Neuronal stem cell (in vitro differentiated cells): ENCODE measurements at regions not wholly inside any gene's neighbourhood (a gene's known extent, or its start where the extent isn't known, plus 50 kb on each side); places are given as distances from the start of the nearest gene placed in this dataset.

ENCODE experiments used
- DNase-seq: peaks from one replicate; pipeline ENCODE4 v3.0.0-alpha.2; 2013; ENCODE audit warnings: low spot score
- H2AFZ ChIP-seq: one replicate; pipeline ENCODE4 v1.6.1; 2013; ENCODE audit warnings: mild to moderate bottlenecking, low read length, inconsistent platforms
- H2AK5ac ChIP-seq: 2 replicates; pipeline ENCODE4 v1.6.1; 2013; ENCODE audit warnings: low read depth, mild to moderate bottlenecking, inconsistent platforms, low read length, moderate library complexity, mixed read lengths
- H2BK120ac ChIP-seq: 2 replicates; pipeline ENCODE4 v1.6.1; 2013; ENCODE audit warnings: low read depth, mild to moderate bottlenecking, inconsistent platforms, low read length, moderate library complexity, mixed read lengths
- H2BK12ac ChIP-seq: one replicate; pipeline ENCODE4 v1.6.1; 2013; ENCODE audit warnings: low read length, inconsistent platforms
- H2BK15ac ChIP-seq: 2 replicates; pipeline ENCODE4 v1.6.1; 2013; ENCODE audit warnings: mild to moderate bottlenecking, low read length, inconsistent platforms, mixed read lengths
- H2BK5ac ChIP-seq: one replicate; pipeline ENCODE4 v1.6.1; 2013; ENCODE audit warnings: inconsistent platforms, mild to moderate bottlenecking, low read length, moderate library complexity
- H3K14ac ChIP-seq: one replicate; pipeline ENCODE4 v1.6.1; 2013; ENCODE audit warnings: low read length, inconsistent platforms
- H3K18ac ChIP-seq: 2 replicates; pipeline ENCODE4 v1.6.1; 2013; ENCODE audit warnings: low read length, inconsistent platforms
- H3K23ac ChIP-seq: 2 replicates; pipeline ENCODE4 v1.6.1; 2013; ENCODE audit warnings: low read depth, mild to moderate bottlenecking, mixed read lengths, low read length, inconsistent platforms; ENCODE audit not compliant: poor library complexity
- H3K27ac ChIP-seq: replicated peaks from 3 replicates; pipeline ENCODE4 v1.5.1; 2013; ENCODE audit warnings: low read length, inconsistent platforms
- H3K27me3 ChIP-seq, 3 experiments: 2 replicates each; pipeline ENCODE4 v1.6.1; 2013; ENCODE audit warnings: low read length in 3 of 3, mild to moderate bottlenecking in 2 of 3, inconsistent platforms in 1 of 3, low read depth in 1 of 3, mixed read lengths in 1 of 3, moderate library complexity in 1 of 3; ENCODE audit not compliant: control insufficient read depth in 3 of 3, insufficient read depth in 3 of 3
- H3K36me3 ChIP-seq, 2 donors: replicated peaks in 1 of 2; 2 replicates each; pipeline ENCODE4 v1.6.1; 2013; ENCODE audit warnings: low read length in 2 of 2; ENCODE audit not compliant: control insufficient read depth in 2 of 2, insufficient read depth in 2 of 2
- H3K4ac ChIP-seq: 2 replicates; pipeline ENCODE4 v1.6.1; 2013; ENCODE audit warnings: inconsistent platforms, mild to moderate bottlenecking, low read length, moderate library complexity
- H3K4me1 ChIP-seq, 2 donors: 1 replicate in 1 of 2; 2 replicates in 1 of 2; pipeline ENCODE4 v1.6.1; 2013; ENCODE audit warnings: low read length in 2 of 2, low read depth in 1 of 2; ENCODE audit not compliant: control insufficient read depth in 2 of 2, insufficient read depth in 1 of 2
- H3K4me2 ChIP-seq: one replicate; pipeline ENCODE4 v1.6.1; 2013; ENCODE audit warnings: mild to moderate bottlenecking, low read length, inconsistent platforms; ENCODE audit not compliant: insufficient read depth, poor library complexity, severe bottlenecking
- H3K4me3 ChIP-seq, 2 donors: 2 replicates each; pipeline ENCODE4 v1.5.1; 2013; ENCODE audit warnings: low read length in 2 of 2, mild to moderate bottlenecking in 2 of 2, inconsistent platforms in 1 of 2, moderate library complexity in 1 of 2
- H3K79me1 ChIP-seq: one replicate; pipeline ENCODE4 v1.6.1; 2013; ENCODE audit warnings: low read depth, mild to moderate bottlenecking, inconsistent platforms, low read length, moderate library complexity
- H3K9ac ChIP-seq: one replicate; pipeline ENCODE4 v1.6.1; 2013; ENCODE audit warnings: mild to moderate bottlenecking, low read depth, low read length, inconsistent platforms; ENCODE audit not compliant: poor library complexity
- H3K9me3 ChIP-seq, 2 donors: replicated peaks in 1 of 2; 2 replicates each; pipeline versions ENCODE3 to v1.6.1; 2013; ENCODE audit warnings: low read length in 2 of 2, mild to moderate bottlenecking in 2 of 2, inconsistent platforms in 1 of 2, low read depth in 1 of 2, mixed read lengths in 1 of 2, moderate library complexity in 1 of 2; ENCODE audit not compliant: control insufficient read depth in 2 of 2, insufficient read depth in 1 of 2
- H4K8ac ChIP-seq: one replicate; pipeline ENCODE4 v1.6.1; 2013; ENCODE audit warnings: low read depth, mild to moderate bottlenecking, inconsistent platforms, low read length, moderate library complexity
- H4K91ac ChIP-seq: one replicate; pipeline ENCODE4 v1.6.1; 2013; ENCODE audit warnings: low read length, low read depth, mild to moderate bottlenecking, inconsistent platforms; ENCODE audit not compliant: poor library complexity
- WGBS, 2 donors: extraction: QIAGEN DNeasy Blood & Tissue Kit; methylation state at CpG; one replicate each; pipeline ENCODE4 v1.1.7; 2013; ENCODE audit warnings: missing lambda C conversion rate in 2 of 2, mixed read lengths in 1 of 2; ENCODE audit not compliant: insufficient read length in 2 of 2, insufficient replicate concordance in 1 of 2; ENCODE audit errors: extremely low coverage in 2 of 2; 5-methylcytosine and 5-hydroxymethylcytosine counted together

GRCh38 chr21:25334046-25334730 is 273.1 kb downstream of the MRPL39 start:
- Histone ChIP-seq H2BK12ac (no peak overlapping the region), H3K27ac (no peak overlapping the region), H4K8ac (no peak overlapping the region), H3K14ac (no peak overlapping the region), H3K79me1 (no peaks in the 10 kb centered on the region), H2AK5ac (no peak overlapping the region), H3K18ac (no peak overlapping the region), H2BK5ac (no peak overlapping the region), H3K36me3 (no peaks in the 10 kb centered on the region), H3K9me3 (no peaks in the 10 kb centered on the region), H2AFZ (no peak overlapping the region), H3K4me2 (no peak overlapping the region), H2BK120ac (no peak overlapping the region), H3K23ac (no peak overlapping the region), H2BK15ac (no peak overlapping the region), H3K4me3 (no peak overlapping the region), H3K4me1 (no peaks in the 10 kb centered on the region), H3K9ac (no peak overlapping the region), H3K27me3 (no peaks in the 10 kb centered on the region), H4K91ac (no peak overlapping the region), H3K4ac (no peak overlapping the region)
- WGBS, 2 donors, result no CpG with 5 or more reads among the region's 6 CpGs
- no peak for DNase-seq

- no peak overlapping the region for H4K91ac ChIP-seq
- no peak overlapping the region for H3K18ac ChIP-seq
- no peaks in the 10 kb centered on the region for H3K79me1 ChIP-seq
- no peak overlapping the region for H2BK120ac ChIP-seq
- no CpG with 5 or more reads among the region's 1 CpG for WGBS, 2 donors
- H3K9ac ChIP-seq, result no peak overlapping the region
- H2BK15ac ChIP-seq, result no peak overlapping the region
- no peak overlapping the region for H3K4me3 ChIP-seq
- H2AK5ac ChIP-seq, result no peak overlapping the region
- no peak overlapping the region for H3K4ac ChIP-seq
- no peaks in the 10 kb centered on the region for H3K27me3 ChIP-seq
- H2AFZ ChIP-seq, result no peak overlapping the region
- no peak overlapping the region for H3K14ac ChIP-seq
- H3K23ac ChIP-seq, result no peak overlapping the region
- H3K9me3 ChIP-seq, result no peaks in the 10 kb centered on the region
- H3K4me2 ChIP-seq, result no peak overlapping the region
- DNase-seq, result no peak
- no peak overlapping the region for H4K8ac ChIP-seq
- no peak overlapping the region for H2BK12ac ChIP-seq
- no peaks in the 10 kb centered on the region for H3K4me1 ChIP-seq
- H3K27ac ChIP-seq, result no peak overlapping the region
- no peaks in the 10 kb centered on the region for H3K36me3 ChIP-seq
- H2BK5ac ChIP-seq, result no peak overlapping the region
These were observed 276.0 kb downstream of the MRPL39 start for GRCh38 chr21:25331286-25331685.

GRCh38 chr21:25330266-25330665 is 277.0 kb downstream of the MRPL39 start:
- Histone ChIP-seq H3K4me3 (no peak overlapping the region), H4K91ac (no peak overlapping the region)
- no peak for DNase-seq

GRCh38 chr21:25329227-25329825 is 278.0 kb downstream of the MRPL39 start:
- Histone ChIP-seq H2BK120ac (no peak overlapping the region), H3K14ac (no peak overlapping the region), H3K27me3 (no peaks in the 10 kb centered on the region), H3K4me2 (no peak overlapping the region), H3K36me3 (no peaks in the 10 kb centered on the region), H2BK15ac (no peak overlapping the region), H3K9ac (no peak overlapping the region), H3K18ac (no peak overlapping the region), H2AFZ (no peak overlapping the region), H2BK5ac (no peak overlapping the region), H3K4ac (no peak overlapping the region), H3K4me1 (no peaks in the 10 kb centered on the region), H3K23ac (no peak overlapping the region), H3K4me3 (no peak overlapping the region), H3K27ac (no peak overlapping the region), H3K79me1 (no peaks in the 10 kb centered on the region), H4K91ac (no peak overlapping the region), H2BK12ac (no peak overlapping the region), H2AK5ac (no peak overlapping the region), H4K8ac (no peak overlapping the region), H3K9me3 (no peaks in the 10 kb centered on the region)
- no CpG with 5 or more reads among the region's 2 CpGs for WGBS, 2 donors
- no peak for DNase-seq

More at GRCh38 chr21:25330266-25330665, 277.0 kb downstream of the MRPL39 start:
- H3K23ac ChIP-seq, result no peak overlapping the region
- H2AFZ ChIP-seq, result no peak overlapping the region
- no peak overlapping the region for H3K27ac ChIP-seq
- no peaks in the 10 kb centered on the region for H3K9me3 ChIP-seq
- H2BK5ac ChIP-seq, result no peak overlapping the region
- no peaks in the 10 kb centered on the region for H3K36me3 ChIP-seq
- H3K79me1 ChIP-seq, result no peaks in the 10 kb centered on the region
- H3K14ac ChIP-seq, result no peak overlapping the region
- H4K8ac ChIP-seq, result no peak overlapping the region
- no peak overlapping the region for H2BK12ac ChIP-seq
- no peak overlapping the region for H3K18ac ChIP-seq
- no peak overlapping the region for H3K9ac ChIP-seq
- H3K4ac ChIP-seq, result no peak overlapping the region
- no peak overlapping the region for H2AK5ac ChIP-seq
- no peak overlapping the region for H2BK120ac ChIP-seq
- no peaks in the 10 kb centered on the region for H3K27me3 ChIP-seq
- WGBS, 2 donors, result no CpG with 5 or more reads among the region's 2 CpGs
- no peak overlapping the region for H3K4me2 ChIP-seq
- no peaks in the 10 kb centered on the region for H3K4me1 ChIP-seq
- no peak overlapping the region for H2BK15ac ChIP-seq
